AG09319 (cell line): ENCODE measurements at regions not wholly inside any gene's neighbourhood (a gene's known extent, or its start where the extent isn't known, plus 50 kb on each side); places are given as distances from the start of the nearest gene placed in this dataset.
"Not testable (repeated sequence)": the region's sequence is repeated elsewhere in the genome, so short reads cannot be mapped to it uniquely, and the experiment has no call there.

Source experiments
- DNase-seq: peaks from one replicate; pipeline ENCODE4 v3.0.0-alpha.2; 2010; ENCODE audit warnings: low read depth; ENCODE audit errors: extremely low read depth
- CTCF ChIP-seq: IDR thresholded peaks from 2 replicates; pipeline ENCODE4 v1.5.1; 2011; ENCODE audit warnings: low read depth, mild to moderate bottlenecking, inconsistent platforms, low read length, moderate library complexity

DNA sequence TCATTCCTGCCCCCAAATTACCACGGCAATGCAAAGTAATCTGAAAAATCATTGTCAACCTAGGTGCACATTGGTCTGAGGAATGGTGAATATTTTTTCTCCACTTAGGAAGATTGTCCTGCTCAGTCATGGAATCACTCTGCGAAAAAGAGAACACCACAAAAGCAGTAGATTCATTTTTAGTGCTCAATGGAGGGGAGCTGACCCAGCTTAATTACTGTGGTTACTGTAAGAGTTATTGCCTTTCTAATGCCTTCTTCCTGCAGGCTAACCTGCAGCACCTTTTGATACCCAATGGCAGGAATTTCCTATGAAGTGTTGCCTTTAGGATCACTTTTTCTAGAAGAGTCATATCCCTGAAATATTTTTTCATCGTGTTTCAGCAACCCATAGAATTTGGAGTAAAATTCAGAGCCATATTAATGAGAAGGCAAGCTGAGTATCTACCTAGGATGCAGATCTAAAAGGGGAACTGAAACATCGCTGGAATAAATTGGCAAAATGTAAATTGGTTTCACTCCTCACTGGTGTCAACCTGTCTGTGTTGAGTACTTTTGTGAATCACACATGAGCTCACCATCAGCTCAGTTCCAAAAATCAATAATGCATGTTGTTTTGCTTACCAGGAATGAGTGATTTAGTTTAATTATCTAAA lies 464.5 kb downstream of the CSNK1G3 start:
- DNase-seq, result no peak
- no peak for TF ChIP-seq CTCF

- not testable (repeated sequence) for DNase-seq
Observed at GRCh38 chr5:123975521-123975920, 463.5 kb downstream of the CSNK1G3 start.

DNA sequence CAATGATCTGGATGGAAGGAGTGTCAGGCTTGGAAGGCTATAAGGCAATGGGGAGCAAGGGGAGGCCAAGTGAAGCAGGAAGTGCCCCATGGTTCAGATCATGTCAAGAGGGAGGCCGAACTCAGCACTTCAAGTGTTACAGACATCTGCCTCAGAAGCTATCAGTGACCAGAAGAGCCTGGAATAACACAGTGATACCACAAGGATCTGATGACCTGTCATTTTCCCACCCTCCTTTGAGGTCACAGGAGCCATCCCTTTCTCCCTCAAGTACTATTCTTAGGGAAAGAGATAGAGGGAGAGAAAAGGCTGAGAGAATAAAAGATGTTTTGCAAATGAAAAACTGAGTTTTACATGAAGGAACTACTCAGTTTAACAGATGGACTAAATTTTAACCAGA lies 454.8 kb downstream of the CSNK1G3 start:
- no peak for DNase-seq
- no peak for TF ChIP-seq CTCF

- no peak for DNase-seq
- TF ChIP-seq CTCF, result no peak
Observed at GRCh38 chr5:123965626-123966025, 453.6 kb downstream of the CSNK1G3 start.

GRCh38 chr5:123964884-123965283 lies 452.9 kb downstream of the CSNK1G3 start:
- no peak for DNase-seq

DNA sequence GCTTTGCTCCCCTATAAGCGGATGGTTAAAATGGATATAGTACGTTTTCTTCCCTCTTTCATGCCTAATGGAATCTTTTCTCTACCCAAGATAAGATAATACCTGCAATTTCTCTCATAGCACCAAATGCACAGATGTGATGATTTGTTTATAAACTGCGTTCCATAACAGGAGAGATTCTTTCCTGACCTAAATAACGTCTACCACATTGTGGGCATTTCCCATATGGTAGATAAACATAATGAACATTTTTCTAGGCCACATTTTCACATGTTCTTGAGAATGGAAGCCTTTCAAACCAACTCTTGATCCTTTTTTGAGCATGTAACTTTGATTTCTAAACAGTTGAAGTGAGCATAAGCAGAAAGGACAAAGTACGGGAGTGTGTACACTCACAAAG lies 448.5 kb downstream of the CSNK1G3 start:
- no peak for DNase-seq
- TF ChIP-seq CTCF, result no peak

More at GRCh38 chr5:123964884-123965283, 452.9 kb downstream of the CSNK1G3 start:
- TF ChIP-seq CTCF, result no peak

GRCh38 chr5:123951582-123951977 lies 439.6 kb downstream of the CSNK1G3 start:
- no peak for TF ChIP-seq CTCF
- DNase-seq, result peak; percentile 89
